CD4-positive, CD25-positive, alpha-beta regulatory T cell (primary cell): ENCODE measurements at regions not wholly inside any gene's neighbourhood (a gene's known extent, or its start where the extent isn't known, plus 50 kb on each side); places are given as distances from the start of the nearest gene placed in this dataset.

Experiments
- ATAC-seq, 2 donors: fragments of 150-1000 bp; cut with Tn5 transposase; one replicate each; pipeline ENCODE4 v1.10.0; 2021; ENCODE audit warnings: low read depth in 2 of 2, moderate number of reproducible peaks in 2 of 2, moderate library complexity in 1 of 2
- DNase-seq, 3 donors: peaks; one replicate each; pipeline versions ENCODE4 v3.0.0 to v3.0.0-alpha.2; 2012 to 2022; ENCODE audit warnings: mixed read lengths in 1 of 3
- H3K27ac ChIP-seq: one replicate; pipeline ENCODE4 v1.7.0; 2013; ENCODE audit warnings: mild to moderate bottlenecking, low read length; ENCODE audit not compliant: insufficient read depth, poor library complexity, severe bottlenecking
- H3K27me3 ChIP-seq: one replicate; pipeline ENCODE4 v1.7.0; 2013; ENCODE audit warnings: low read length; ENCODE audit not compliant: control insufficient read depth, insufficient read depth
- H3K36me3 ChIP-seq: one replicate; pipeline ENCODE4 v1.7.0; 2013; ENCODE audit warnings: mild to moderate bottlenecking, low read length, moderate library complexity; ENCODE audit not compliant: control insufficient read depth, insufficient read depth
- H3K4me1 ChIP-seq: 2 replicates; pipeline ENCODE4 v1.7.0; 2013; ENCODE audit warnings: mild to moderate bottlenecking, low read length; ENCODE audit not compliant: insufficient read depth, control insufficient read depth, poor library complexity, severe bottlenecking
- H3K4me3 ChIP-seq: one replicate; pipeline ENCODE4 v1.7.0; 2013; ENCODE audit warnings: low read depth, mild to moderate bottlenecking, low read length, moderate library complexity
- H3K9me3 ChIP-seq, 2 experiments: 1 replicate in 1 of 2; 2 replicates in 1 of 2; pipeline ENCODE4 v1.7.0; 2013; ENCODE audit warnings: low read length in 2 of 2, mild to moderate bottlenecking in 1 of 2, moderate library complexity in 1 of 2; ENCODE audit not compliant: control insufficient read depth in 2 of 2
- H3K27ac Mint-ChIP-seq, 3 donors: one replicate each; pipeline ENCODE4 v1.8.0; 2020 to 2022; ENCODE audit warnings: mild to moderate bottlenecking in 3 of 3, mixed read lengths in 3 of 3, moderate library complexity in 2 of 3
- H3K27me3 Mint-ChIP-seq: one replicate; pipeline ENCODE4 v1.8.0; 2022; ENCODE audit warnings: mild to moderate bottlenecking, mixed read lengths
- H3K36me3 Mint-ChIP-seq: one replicate; pipeline ENCODE4 v1.8.0; 2020; ENCODE audit warnings: mixed read lengths
- H3K4me1 Mint-ChIP-seq, 4 donors: one replicate each; pipeline ENCODE4 v1.8.0; 2020 to 2022; ENCODE audit warnings: mixed read lengths in 4 of 4, mild to moderate bottlenecking in 1 of 4
- H3K4me3 Mint-ChIP-seq, 4 donors: one replicate each; pipeline ENCODE4 v1.8.0; 2020 to 2022; ENCODE audit warnings: mild to moderate bottlenecking in 4 of 4, mixed read lengths in 4 of 4, moderate library complexity in 3 of 4
- H3K9me3 Mint-ChIP-seq, 7 donors: one replicate each; pipeline ENCODE4 v1.8.0; 2020 to 2022; ENCODE audit warnings: mixed read lengths in 7 of 7, mild to moderate bottlenecking in 3 of 7, moderate library complexity in 2 of 7

- no peak for DNase-seq
- Histone ChIP-seq H3K27me3 (no peaks in the 10 kb centered on the region), H3K27ac (no peak overlapping the region), H3K36me3 (no peaks in the 10 kb centered on the region), H3K4me1 (no peaks in the 10 kb centered on the region), H3K9me3 (peaks cover 0 to 42% of the 10 kb centered on the region in 2 experiments), H3K4me3 (no peak overlapping the region)
- Mint-ChIP-seq H3K4me1 (peaks cover 0 to 4% (median 0%) of the 10 kb centered on the region in 4 donors), H3K4me3 (no peak overlapping the region), H3K9me3 (peaks cover 0 to 36% (median 12%) of the 10 kb centered on the region in 7 donors), H3K27me3 (no peaks in the 10 kb centered on the region), H3K36me3 (no peaks in the 10 kb centered on the region), H3K27ac (no peak overlapping the region)
- ATAC-seq, result no peak
Measured at GRCh38 chr7:57399972-57400371, 50.0 kb upstream of the ZNF716 start.
